ENCODE measurements at regions not wholly inside any gene's neighbourhood (a gene's known extent, or its start where the extent isn't known, plus 50 kb on each side); places are given as distances from the start of the nearest gene placed in this dataset.

GRCh38 chr11:112509300-112509699, 248.6 kb upstream of the PLET1 start:
- no peak overlapping the region for H3K4me2 ChIP-seq (ENCODE audit: low read length)
- no peaks in the 10 kb centered on the region for H3F3A ChIP-seq (ENCODE audit: control insufficient read depth, insufficient read depth)
- H3K4me3 ChIP-seq (ENCODE audit: low read length): no peak overlapping the region
- H4K20me1 ChIP-seq (ENCODE audit: control insufficient read depth, insufficient read depth, low read depth, low read length): no peaks in the 10 kb centered on the region
- TF ChIP-seq CTCF (IDR thresholded peaks at IDR 0.05; ENCODE audit: low read depth, low read length, poor library complexity, severe bottlenecking): no peak
- TF ChIP-seq EZH2phosphoT487 (IDR thresholded peaks at IDR 0.05; ENCODE audit: borderline replicate concordance, low read length): no peak
- H3K79me2 ChIP-seq (ENCODE audit: control insufficient read depth, low read length): no peaks in the 10 kb centered on the region
- H3K27me3 ChIP-seq (ENCODE audit: control insufficient read depth, low read length): peaks cover 10% of the 10 kb centered on the region
- no peaks in the 10 kb centered on the region for H3K4me1 ChIP-seq (ENCODE audit: control insufficient read depth, low read length)
- H3K27ac ChIP-seq (ENCODE audit: low read depth, low read length): no peak overlapping the region
- no peaks in the 10 kb centered on the region for H3K36me3 ChIP-seq (ENCODE audit: control insufficient read depth, low read length)
- no peaks in the 10 kb centered on the region for H3K9me2 ChIP-seq (replicated peaks; ENCODE audit: control insufficient read depth, low read length)
- H3K9me3 ChIP-seq (ENCODE audit: control insufficient read depth, insufficient read depth, low read length): no peaks in the 10 kb centered on the region

GRCh38 chr11:112511271-112511670, 250.6 kb upstream of the PLET1 start:
- H3K9me2 ChIP-seq (replicated peaks; ENCODE audit: control insufficient read depth, low read length): no peaks in the 10 kb centered on the region
- H3K4me2 ChIP-seq (ENCODE audit: low read length): no peak overlapping the region
- no peaks in the 10 kb centered on the region for H3K9me3 ChIP-seq (ENCODE audit: control insufficient read depth, insufficient read depth, low read length)
- no peaks in the 10 kb centered on the region for H3K79me2 ChIP-seq (ENCODE audit: control insufficient read depth, low read length)
- no peaks in the 10 kb centered on the region for H4K20me1 ChIP-seq (ENCODE audit: control insufficient read depth, insufficient read depth, low read depth, low read length)
- no peak for TF ChIP-seq EZH2phosphoT487 (IDR thresholded peaks at IDR 0.05; ENCODE audit: borderline replicate concordance, low read length)
- no peak for TF ChIP-seq CTCF (IDR thresholded peaks at IDR 0.05; ENCODE audit: low read depth, low read length, poor library complexity, severe bottlenecking)
- H3K27me3 ChIP-seq (ENCODE audit: control insufficient read depth, low read length): peaks cover 10% of the 10 kb centered on the region
- no peak overlapping the region for H3K27ac ChIP-seq (ENCODE audit: low read depth, low read length)
- H3F3A ChIP-seq (ENCODE audit: control insufficient read depth, insufficient read depth): no peaks in the 10 kb centered on the region
- no peaks in the 10 kb centered on the region for H3K36me3 ChIP-seq (ENCODE audit: control insufficient read depth, low read length)
- no peaks in the 10 kb centered on the region for H3K4me1 ChIP-seq (ENCODE audit: control insufficient read depth, low read length)
- H3K4me3 ChIP-seq (ENCODE audit: low read length): no peak overlapping the region

GRCh38 chr11:112511911-112512310, 251.3 kb upstream of the PLET1 start:
- Histone ChIP-seq H3K27ac (ENCODE audit: low read depth, low read length) (no peak overlapping the region), H3K9me2 (replicated peaks; ENCODE audit: control insufficient read depth, low read length) (no peaks in the 10 kb centered on the region), H3K79me2 (ENCODE audit: control insufficient read depth, low read length) (no peaks in the 10 kb centered on the region), H3K9me3 (ENCODE audit: control insufficient read depth, insufficient read depth, low read length) (no peaks in the 10 kb centered on the region), H3K4me2 (ENCODE audit: low read length) (no peak overlapping the region), H4K20me1 (ENCODE audit: control insufficient read depth, insufficient read depth, low read depth, low read length) (no peaks in the 10 kb centered on the region), H3K27me3 (ENCODE audit: control insufficient read depth, low read length) (peaks cover 10% of the 10 kb centered on the region), H3F3A (ENCODE audit: control insufficient read depth, insufficient read depth) (no peaks in the 10 kb centered on the region), H3K36me3 (ENCODE audit: control insufficient read depth, low read length) (no peaks in the 10 kb centered on the region), H3K4me3 (ENCODE audit: low read length) (no peak overlapping the region), H3K4me1 (ENCODE audit: control insufficient read depth, low read length) (no peaks in the 10 kb centered on the region)
- no peak for TF ChIP-seq EZH2phosphoT487 (IDR thresholded peaks at IDR 0.05; ENCODE audit: borderline replicate concordance, low read length)

- H3K9me3 ChIP-seq (ENCODE audit: control insufficient read depth, insufficient read depth, low read length): no peaks in the 10 kb centered on the region
- H3K9me2 ChIP-seq (replicated peaks; ENCODE audit: control insufficient read depth, low read length): no peaks in the 10 kb centered on the region
- no peaks in the 10 kb centered on the region for H3K79me2 ChIP-seq (ENCODE audit: control insufficient read depth, low read length)
- H3K4me2 ChIP-seq (ENCODE audit: low read length): no peak overlapping the region
- H3K27me3 ChIP-seq (ENCODE audit: control insufficient read depth, low read length): peaks cover 3% of the 10 kb centered on the region
- TF ChIP-seq CTCF (IDR thresholded peaks at IDR 0.05; ENCODE audit: low read depth, low read length, poor library complexity, severe bottlenecking): no peak
- no peak for TF ChIP-seq EZH2phosphoT487 (IDR thresholded peaks at IDR 0.05; ENCODE audit: borderline replicate concordance, low read length)
- H4K20me1 ChIP-seq (ENCODE audit: control insufficient read depth, insufficient read depth, low read depth, low read length): no peaks in the 10 kb centered on the region
- no peak overlapping the region for H3K4me3 ChIP-seq (ENCODE audit: low read length)
- no peaks in the 10 kb centered on the region for H3F3A ChIP-seq (ENCODE audit: control insufficient read depth, insufficient read depth)
- no peaks in the 10 kb centered on the region for H3K4me1 ChIP-seq (ENCODE audit: control insufficient read depth, low read length)
- H3K27ac ChIP-seq (ENCODE audit: low read depth, low read length): no peak overlapping the region
- H3K36me3 ChIP-seq (ENCODE audit: control insufficient read depth, low read length): no peaks in the 10 kb centered on the region
Observed at GRCh38 chr11:112513417-112513816, 252.8 kb upstream of the PLET1 start.

Measured in DOHH2 (cell line).